Kidney (tissue), 13 donors: ENCODE measurements at regions not wholly inside any gene's neighbourhood (a gene's known extent, or its start where the extent isn't known, plus 50 kb on each side); places are given as distances from the start of the nearest gene placed in this dataset.
A peak's percentile ranks its signal among the peaks of the same experiment; 100 is the strongest.

Experiments used
- DNase-seq, 5 donors: peaks; one replicate each; pipeline ENCODE4 v3.0.0-alpha.2; 2013 to 2020
- FAIRE-seq: peaks from 2 replicates; lab custom pipeline; 2012; peaks lifted over from hg19 to GRCh38; lab: Jason Lieb, UNC
- H3K27ac ChIP-seq, 2 donors: one replicate each; pipeline ENCODE4 v1.7.0; 2013; ENCODE audit warnings: low read depth in 2 of 2, low read length in 2 of 2, inconsistent platforms in 1 of 2
- H3K27me3 ChIP-seq: one replicate; pipeline ENCODE4 v1.7.1; 2013; ENCODE audit warnings: low read length, inconsistent platforms; ENCODE audit not compliant: control insufficient read depth, insufficient read depth
- H3K36me3 ChIP-seq, 3 donors: one replicate each; pipeline versions ENCODE4 v1.7.0 to v1.7.1; 2013; ENCODE audit warnings: low read length in 3 of 3, control low read depth in 1 of 3, inconsistent platforms in 1 of 3; ENCODE audit not compliant: insufficient read depth in 3 of 3, control insufficient read depth in 2 of 3
- H3K4me1 ChIP-seq, 3 donors: one replicate each; pipeline versions ENCODE4 v1.7.0 to v1.7.1; 2013; ENCODE audit warnings: low read length in 3 of 3, inconsistent platforms in 1 of 3, low read depth in 1 of 3; ENCODE audit not compliant: control insufficient read depth in 2 of 3, insufficient read depth in 2 of 3
- H3K4me3 ChIP-seq, 3 donors: one replicate each; pipeline versions ENCODE4 v1.7.0 to v1.8.1; 2013; ENCODE audit warnings: low read length in 3 of 3, control low read depth in 1 of 3, inconsistent platforms in 1 of 3
- H3K9ac ChIP-seq, 3 donors: one replicate each; pipeline versions ENCODE4 v1.7.0 to v1.7.1; 2013; ENCODE audit warnings: low read length in 3 of 3, control low read depth in 1 of 3, inconsistent platforms in 1 of 3
- H3K9me3 ChIP-seq, 3 donors: one replicate each; pipeline versions ENCODE4 v1.7.0 to v1.7.1; 2013; ENCODE audit warnings: low read length in 3 of 3, control low read depth in 1 of 3, inconsistent platforms in 1 of 3; ENCODE audit not compliant: control insufficient read depth in 2 of 3, insufficient read depth in 1 of 3
- CTCF ChIP-seq: IDR thresholded peaks from 3 replicates; pipeline ENCODE4 v1.5.1; 2012; ENCODE audit warnings: mild to moderate bottlenecking, moderate library complexity, borderline replicate concordance; ENCODE audit not compliant: insufficient read depth; ENCODE audit errors: extremely low read depth
- intact Hi-C: fragments of 100-400 bp; cut with DNase I; formaldehyde crosslinking; loops from one replicate; pipeline ENCODE4 v1.11.1; 2022
- donor health status: control.
- donor health status: control.
- donor health status: control.
- donor health status: control.
- donor health status: control.
- donor health status: DM: yes; HTN: yes; CAD: no.
- donor health status: Normal renal cell carcinoma (clear cell type).

GRCh38 chrX:9340598-9341290 is 124.1 kb upstream of the TBL1X start:
- Histone ChIP-seq H3K9me3 (no peaks in the 10 kb centered on the region), H3K9ac (no peak overlapping the region), H3K27ac (peak overlapping the region in 1 of 2 donors; percentile 37), H3K27me3 (no peaks in the 10 kb centered on the region), H3K4me1 (peaks cover 0 to 4% (median 2%) of the 10 kb centered on the region in 3 donors), H3K4me3 (no peak overlapping the region), H3K36me3 (no peaks in the 10 kb centered on the region)
- intact Hi-C loops, result no loop called here
- DNase-seq, result peak in 2 of 5 donors; percentile 29 to 33
- no peak for TF ChIP-seq CTCF
- no peak for FAIRE-seq

- FAIRE-seq (no peak), DNase-seq (peak; percentile 64 to 88 (median 77))
- Histone ChIP-seq H3K36me3 (no peaks in the 10 kb centered on the region), H3K27ac (no peak overlapping the region), H3K4me1 (peaks cover 0 to 4% (median 2%) of the 10 kb centered on the region in 3 donors), H3K4me3 (peak overlapping the region in 2 of 3 donors; percentile 29 to 45), H3K27me3 (no peaks in the 10 kb centered on the region), H3K9me3 (no peaks in the 10 kb centered on the region), H3K9ac (no peak overlapping the region)
- TF ChIP-seq CTCF, result no peak
- intact Hi-C loops, result no loop called here
Measured at GRCh38 chrX:9341291-9342201, 123.3 kb upstream of the TBL1X start.

- Histone ChIP-seq H3K27ac (no peak overlapping the region), H3K4me1 (peaks cover 0 to 4% (median 2%) of the 10 kb centered on the region in 3 donors), H3K4me3 (no peak overlapping the region), H3K36me3 (no peaks in the 10 kb centered on the region), H3K27me3 (no peaks in the 10 kb centered on the region), H3K9ac (no peak overlapping the region), H3K9me3 (no peaks in the 10 kb centered on the region)
- no peak for TF ChIP-seq CTCF
- FAIRE-seq, result no peak
- peak; percentile 91 to 95 (median 93) for DNase-seq
- intact Hi-C loops, result no loop called here
Measured at GRCh38 chrX:9342561-9343051, 122.3 kb upstream of the TBL1X start.
